Suprapubic skin (tissue), 4 donors: ENCODE measurements at regions not wholly inside any gene's neighbourhood (a gene's known extent, or its start where the extent isn't known, plus 50 kb on each side); places are given as distances from the start of the nearest gene placed in this dataset.

Experiments
- POLR2A ChIP-seq, 2 donors: fragments of 450-650 bp; IDR thresholded peaks; one replicate each; pipeline ENCODE4 v1.6.1; 2017; ENCODE audit warnings: antibody characterized with exemption in 2 of 2, mild to moderate bottlenecking in 2 of 2, moderate library complexity in 2 of 2
- POLR2AphosphoS5 ChIP-seq, 3 donors: sonication (generic); formaldehyde crosslinking; IDR thresholded peaks; one replicate each; pipeline ENCODE4 v1.6.1; 2017; ENCODE audit warnings: antibody characterized with exemption in 3 of 3
- TF ChIP-seq, protein P1 (sequence below), 2 donors: fragments of 200-600 bp in 1 of 2; fragments of 450-650 bp in 1 of 2; sonication (generic) in 1 of 2; IDR thresholded peaks; one replicate each; pipeline ENCODE4 v1.5.1; 2016 to 2019; ENCODE audit warnings: antibody characterized with exemption in 2 of 2, mild to moderate bottlenecking in 1 of 2, moderate library complexity in 1 of 2

DNA sequence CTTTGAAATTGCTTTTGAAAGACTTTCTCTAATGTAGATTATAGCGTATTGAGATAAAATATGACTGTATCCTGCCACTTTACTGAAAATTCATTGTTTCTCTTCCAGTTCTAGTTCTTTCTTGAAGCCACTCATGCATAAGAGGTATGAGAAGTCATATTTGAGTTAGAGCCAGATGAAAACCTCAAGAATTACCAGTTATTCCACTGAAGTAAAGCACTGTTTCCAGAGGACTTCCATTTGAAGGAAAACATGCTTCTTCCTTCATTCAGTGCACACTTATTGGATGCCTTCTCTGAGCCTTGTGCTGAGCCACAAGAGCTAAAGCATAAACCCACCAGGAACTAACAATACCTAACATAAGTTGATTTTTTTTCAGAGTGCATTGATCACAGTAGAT, 513.4 kb downstream of the ZNF385D start:
- TF ChIP-seq, protein P1, sequence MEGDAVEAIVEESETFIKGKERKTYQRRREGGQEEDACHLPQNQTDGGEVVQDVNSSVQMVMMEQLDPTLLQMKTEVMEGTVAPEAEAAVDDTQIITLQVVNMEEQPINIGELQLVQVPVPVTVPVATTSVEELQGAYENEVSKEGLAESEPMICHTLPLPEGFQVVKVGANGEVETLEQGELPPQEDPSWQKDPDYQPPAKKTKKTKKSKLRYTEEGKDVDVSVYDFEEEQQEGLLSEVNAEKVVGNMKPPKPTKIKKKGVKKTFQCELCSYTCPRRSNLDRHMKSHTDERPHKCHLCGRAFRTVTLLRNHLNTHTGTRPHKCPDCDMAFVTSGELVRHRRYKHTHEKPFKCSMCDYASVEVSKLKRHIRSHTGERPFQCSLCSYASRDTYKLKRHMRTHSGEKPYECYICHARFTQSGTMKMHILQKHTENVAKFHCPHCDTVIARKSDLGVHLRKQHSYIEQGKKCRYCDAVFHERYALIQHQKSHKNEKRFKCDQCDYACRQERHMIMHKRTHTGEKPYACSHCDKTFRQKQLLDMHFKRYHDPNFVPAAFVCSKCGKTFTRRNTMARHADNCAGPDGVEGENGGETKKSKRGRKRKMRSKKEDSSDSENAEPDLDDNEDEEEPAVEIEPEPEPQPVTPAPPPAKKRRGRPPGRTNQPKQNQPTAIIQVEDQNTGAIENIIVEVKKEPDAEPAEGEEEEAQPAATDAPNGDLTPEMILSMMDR (IDR thresholded peaks at IDR 0.05), result no peak
- no peak for TF ChIP-seq POLR2AphosphoS5 (IDR thresholded peaks at IDR 0.05)
- no peak for TF ChIP-seq POLR2A (IDR thresholded peaks at IDR 0.05)
